Fibroblast of lung (primary cell): ENCODE measurements at regions not wholly inside any gene's neighbourhood (a gene's known extent, or its start where the extent isn't known, plus 50 kb on each side); places are given as distances from the start of the nearest gene placed in this dataset.

Source experiments
- DNase-seq, 2 donors: peaks; one replicate each; pipeline versions ENCODE4 v3.0.0 to v3.0.0-alpha.2; 2010; ENCODE audit warnings: low read depth in 2 of 2
- H2AFZ ChIP-seq: 2 replicates; pipeline ENCODE4 v1.5.1; 2012; ENCODE audit warnings: low read length, control low read depth, inconsistent platforms
- H3K27ac ChIP-seq: 2 replicates; pipeline ENCODE4 v1.5.1; 2011; ENCODE audit warnings: low read length, control low read depth; ENCODE audit not compliant: insufficient read depth
- H3K27me3 ChIP-seq: 2 replicates; pipeline ENCODE4 v1.5.1; 2011; ENCODE audit warnings: mild to moderate bottlenecking, low read length; ENCODE audit not compliant: control insufficient read depth, insufficient read depth
- H3K36me3 ChIP-seq: 2 replicates; pipeline ENCODE4 v1.5.1; 2011; ENCODE audit warnings: low read length; ENCODE audit not compliant: control insufficient read depth, insufficient read depth
- H3K4me1 ChIP-seq: 2 replicates; pipeline ENCODE4 v1.5.1; 2011; ENCODE audit warnings: low read length; ENCODE audit not compliant: control insufficient read depth, insufficient read depth; ENCODE audit errors: extremely low read depth
- H3K4me2 ChIP-seq: 2 replicates; pipeline ENCODE4 v1.5.1; 2011; ENCODE audit warnings: low read length, control low read depth; ENCODE audit not compliant: insufficient read depth; ENCODE audit errors: extremely low read depth
- H3K4me3 ChIP-seq, 4 experiments: fragments of 200-600 bp in 1 of 4; sonication (generic) in 1 of 4; replicated peaks in 1 of 4; 2 replicates each; pipeline ENCODE4 v1.5.1; 2011 to 2016; ENCODE audit warnings: low read length in 4 of 4, low read depth in 3 of 4, mild to moderate bottlenecking in 3 of 4, control low read depth in 2 of 4, inconsistent platforms in 1 of 4, mixed read lengths in 1 of 4; ENCODE audit not compliant: insufficient read depth in 1 of 4; ENCODE audit errors: control extremely low read depth in 1 of 4
- H3K79me2 ChIP-seq: 2 replicates; pipeline ENCODE4 v1.5.1; 2012; ENCODE audit warnings: mild to moderate bottlenecking, low read length, inconsistent platforms; ENCODE audit not compliant: control insufficient read depth, insufficient read depth
- H3K9ac ChIP-seq: 2 replicates; pipeline ENCODE4 v1.5.1; 2011; ENCODE audit warnings: mild to moderate bottlenecking, low read length, control low read depth; ENCODE audit not compliant: insufficient read depth
- H3K9me3 ChIP-seq: 2 replicates; pipeline ENCODE4 v1.5.1; 2012; ENCODE audit warnings: low read depth, low read length; ENCODE audit not compliant: control insufficient read depth, insufficient read depth
- H4K20me1 ChIP-seq: 2 replicates; pipeline ENCODE4 v1.5.1; 2011; ENCODE audit warnings: low read length; ENCODE audit not compliant: control insufficient read depth, insufficient read depth; ENCODE audit errors: extremely low read depth
- EZH2 ChIP-seq: IDR thresholded peaks from 2 replicates; pipeline ENCODE4 v1.5.1; 2012; ENCODE audit warnings: low read length, control low read depth, mild to moderate bottlenecking; ENCODE audit errors: missing control alignments
- TF ChIP-seq, protein P1 (sequence below), 2 donors: IDR thresholded peaks in 1 of 2; conservative IDR thresholded peaks in 1 of 2; 1 replicate in 1 of 2; 2 replicates in 1 of 2; pipeline ENCODE4 v1.5.1; 2011 to 2012; ENCODE audit warnings: low read length in 2 of 2, control low read depth in 1 of 2, inconsistent platforms in 1 of 2, low read depth in 1 of 2, mild to moderate bottlenecking in 1 of 2

DNA sequence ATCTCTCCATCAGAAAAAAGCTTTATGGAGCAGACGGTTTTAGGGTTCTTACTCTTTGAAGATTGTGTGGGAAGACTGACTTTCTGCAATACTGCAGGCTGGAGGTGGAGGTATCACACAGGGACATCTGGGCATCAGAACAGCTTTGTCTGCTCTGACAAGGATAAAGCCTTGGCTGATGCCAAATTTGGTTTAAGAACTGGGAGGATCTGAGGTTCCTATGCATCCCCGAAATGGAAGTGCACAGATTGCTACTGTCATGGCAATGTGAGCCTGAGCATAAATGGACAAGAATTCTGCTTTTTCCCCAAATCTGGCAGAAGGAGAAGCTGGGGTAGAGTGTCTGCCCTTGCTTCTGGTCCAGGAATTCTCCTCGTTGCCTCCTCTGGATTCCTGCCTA, 424.3 kb downstream of the SLC4A3 start:
- Histone ChIP-seq H3K4me3 (no peak overlapping the region), H3K9ac (no peak overlapping the region), H4K20me1 (no peaks in the 10 kb centered on the region), H3K9me3 (no peaks in the 10 kb centered on the region), H3K4me2 (no peak overlapping the region), H3K4me1 (no peaks in the 10 kb centered on the region), H3K36me3 (no peaks in the 10 kb centered on the region), H3K79me2 (no peaks in the 10 kb centered on the region), H2AFZ (no peak overlapping the region), H3K27me3 (no peaks in the 10 kb centered on the region), H3K27ac (no peak overlapping the region)
- no peak for DNase-seq
- no peak for TF ChIP-seq EZH2
- TF ChIP-seq, protein P1, sequence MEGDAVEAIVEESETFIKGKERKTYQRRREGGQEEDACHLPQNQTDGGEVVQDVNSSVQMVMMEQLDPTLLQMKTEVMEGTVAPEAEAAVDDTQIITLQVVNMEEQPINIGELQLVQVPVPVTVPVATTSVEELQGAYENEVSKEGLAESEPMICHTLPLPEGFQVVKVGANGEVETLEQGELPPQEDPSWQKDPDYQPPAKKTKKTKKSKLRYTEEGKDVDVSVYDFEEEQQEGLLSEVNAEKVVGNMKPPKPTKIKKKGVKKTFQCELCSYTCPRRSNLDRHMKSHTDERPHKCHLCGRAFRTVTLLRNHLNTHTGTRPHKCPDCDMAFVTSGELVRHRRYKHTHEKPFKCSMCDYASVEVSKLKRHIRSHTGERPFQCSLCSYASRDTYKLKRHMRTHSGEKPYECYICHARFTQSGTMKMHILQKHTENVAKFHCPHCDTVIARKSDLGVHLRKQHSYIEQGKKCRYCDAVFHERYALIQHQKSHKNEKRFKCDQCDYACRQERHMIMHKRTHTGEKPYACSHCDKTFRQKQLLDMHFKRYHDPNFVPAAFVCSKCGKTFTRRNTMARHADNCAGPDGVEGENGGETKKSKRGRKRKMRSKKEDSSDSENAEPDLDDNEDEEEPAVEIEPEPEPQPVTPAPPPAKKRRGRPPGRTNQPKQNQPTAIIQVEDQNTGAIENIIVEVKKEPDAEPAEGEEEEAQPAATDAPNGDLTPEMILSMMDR (conservative IDR thresholded peaks at IDR 0.05 in 1 of 2, IDR thresholded peaks at IDR 0.05 in 1 of 2; ENCODE audit: low read depth in 1 of 2, low read length in 2 of 2): no peak

DNA sequence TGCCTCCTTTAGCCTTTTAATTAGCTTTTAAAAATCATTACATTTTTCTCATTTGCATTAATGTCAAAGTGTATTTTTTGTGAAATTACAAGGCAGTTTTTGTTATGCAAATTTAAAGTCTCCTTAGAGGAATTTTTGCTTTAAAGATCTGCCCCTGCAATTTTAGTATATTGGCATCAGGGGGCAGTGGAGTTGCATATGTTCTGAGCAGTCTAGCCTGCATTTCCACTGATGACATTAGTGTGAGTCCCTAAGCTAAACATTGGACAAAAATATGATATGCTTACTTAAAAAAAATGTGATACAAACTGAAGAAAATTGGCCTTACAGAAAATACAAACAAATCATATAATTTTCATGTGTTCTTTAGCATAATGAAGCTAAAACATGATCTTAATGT, 426.5 kb downstream of the SLC4A3 start:
- H3K27ac ChIP-seq: no peak overlapping the region
- no peaks in the 10 kb centered on the region for H3K27me3 ChIP-seq
- peak in 1 of 2 donors; percentile 47 for DNase-seq
- H3K4me1 ChIP-seq: no peaks in the 10 kb centered on the region
- H3K9ac ChIP-seq: no peak overlapping the region
- H4K20me1 ChIP-seq: no peaks in the 10 kb centered on the region
- H3K4me2 ChIP-seq: no peak overlapping the region
- H3K4me3 ChIP-seq: no peak overlapping the region
- TF ChIP-seq, protein P1 (conservative IDR thresholded peaks at IDR 0.05 in 1 of 2, IDR thresholded peaks at IDR 0.05 in 1 of 2; ENCODE audit: low read depth in 1 of 2, low read length in 2 of 2): peak; percentile 8 to 46
- TF ChIP-seq EZH2: no peak
- H2AFZ ChIP-seq: no peak overlapping the region
- no peaks in the 10 kb centered on the region for H3K9me3 ChIP-seq
- H3K79me2 ChIP-seq: no peaks in the 10 kb centered on the region
- no peaks in the 10 kb centered on the region for H3K36me3 ChIP-seq

DNA sequence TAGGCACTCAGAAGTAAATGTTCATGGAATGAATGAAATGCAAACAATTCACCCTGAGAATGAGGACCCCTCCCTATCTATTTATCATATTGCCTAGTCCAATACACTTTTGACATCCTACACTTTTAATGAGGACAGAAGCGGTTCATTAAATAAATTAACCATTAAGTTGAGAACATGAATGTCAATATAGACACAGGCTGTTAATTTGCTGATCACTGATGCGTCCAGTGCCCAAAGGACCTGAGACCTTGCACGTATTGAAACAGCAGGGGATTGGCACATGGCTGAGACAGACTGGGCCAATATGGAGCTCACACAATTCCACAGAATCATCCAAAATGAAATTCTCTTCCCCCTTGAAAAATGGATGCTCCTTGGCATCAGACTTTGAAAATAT, 430.0 kb downstream of the SLC4A3 start:
- H3K9me3 ChIP-seq: no peaks in the 10 kb centered on the region
- no peaks in the 10 kb centered on the region for H4K20me1 ChIP-seq
- no peak overlapping the region for H2AFZ ChIP-seq
- H3K79me2 ChIP-seq: no peaks in the 10 kb centered on the region
- no peak overlapping the region for H3K9ac ChIP-seq
- H3K27ac ChIP-seq: no peak overlapping the region
- DNase-seq: no peak
- H3K4me1 ChIP-seq: no peaks in the 10 kb centered on the region
- no peak overlapping the region for H3K4me2 ChIP-seq
- no peak for TF ChIP-seq EZH2
- TF ChIP-seq, protein P1 (conservative IDR thresholded peaks at IDR 0.05 in 1 of 2, IDR thresholded peaks at IDR 0.05 in 1 of 2; ENCODE audit: low read depth in 1 of 2, low read length in 2 of 2): no peak
- no peaks in the 10 kb centered on the region for H3K27me3 ChIP-seq
- no peaks in the 10 kb centered on the region for H3K36me3 ChIP-seq
- no peak overlapping the region for H3K4me3 ChIP-seq
